Urothelium cell line (cell line): ENCODE measurements at regions not wholly inside any gene's neighbourhood (a gene's known extent, or its start where the extent isn't known, plus 50 kb on each side); places are given as distances from the start of the nearest gene placed in this dataset.

Source experiments
- DNase-seq: peaks from one replicate; pipeline ENCODE4 v3.0.0; 2011; ENCODE audit warnings: low spot score, mixed read lengths
- FAIRE-seq: peaks from 2 replicates; lab custom pipeline; 2011; peaks lifted over from hg19 to GRCh38; lab: Jason Lieb, UNC

DNA sequence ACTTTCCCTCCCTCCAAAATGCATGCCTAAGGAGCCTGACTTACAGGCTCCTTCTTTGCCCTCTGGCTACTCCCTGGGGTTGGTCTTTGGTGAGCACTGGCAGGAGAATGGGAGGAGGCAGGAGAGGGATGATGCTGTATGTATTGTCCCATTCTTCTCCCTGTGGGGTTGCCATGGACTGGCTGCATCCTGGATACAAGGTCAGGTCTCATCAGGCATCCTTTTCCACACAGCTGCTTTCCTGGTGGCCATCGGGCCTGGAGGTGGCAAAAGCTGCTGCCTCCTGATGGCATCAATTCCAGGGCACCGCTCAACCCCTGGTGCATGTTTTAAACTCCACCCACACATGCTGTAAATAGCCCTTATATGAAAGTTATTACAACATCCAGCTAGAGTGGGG lies 257.2 kb downstream of the ETS1 start:
- DNase-seq (no peak), FAIRE-seq (no peak)

GRCh38 chr11:128328955-128329551 lies 258.3 kb downstream of the ETS1 start:
- FAIRE-seq (no peak), DNase-seq (no peak)

DNA sequence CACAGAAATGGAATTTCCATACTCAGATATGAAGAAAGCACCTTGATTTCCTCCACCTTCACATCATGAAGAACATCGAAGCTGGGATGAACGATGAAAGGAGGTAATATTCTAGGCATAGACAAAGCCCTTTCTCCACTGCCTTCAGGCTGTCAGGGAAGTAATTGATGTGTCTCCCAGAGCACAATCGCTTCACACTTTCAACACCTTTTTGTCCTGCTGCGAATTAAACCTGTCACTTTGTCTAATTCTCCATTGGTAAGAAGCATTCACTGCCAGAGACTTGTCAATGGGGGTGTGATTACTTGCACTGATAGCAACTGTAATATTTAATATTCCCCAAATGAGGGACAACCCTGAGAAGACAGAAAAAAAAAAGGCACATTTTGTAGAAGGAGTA lies 260.1 kb downstream of the ETS1 start:
- DNase-seq (no peak), FAIRE-seq (no peak)

DNA sequence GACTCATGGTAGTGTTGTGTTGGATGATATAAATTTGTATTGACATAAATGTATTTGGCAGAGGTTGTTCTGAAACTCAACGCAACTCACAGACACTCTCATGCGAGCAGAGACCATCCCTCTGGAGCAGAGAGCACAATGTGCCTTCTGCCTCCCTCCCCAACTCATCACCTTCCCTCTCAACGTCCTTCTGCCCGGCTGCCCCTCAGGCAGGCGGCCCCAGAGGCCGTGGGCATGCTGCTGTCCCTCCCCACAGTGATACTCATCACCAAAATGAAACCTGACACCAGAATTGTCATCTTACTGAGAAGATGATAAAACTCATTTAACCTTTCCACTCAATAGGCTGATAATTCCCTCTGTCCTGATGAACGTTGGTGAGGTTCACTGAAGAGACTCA lies 260.6 kb downstream of the ETS1 start:
- no peak for DNase-seq
- no peak for FAIRE-seq

DNA sequence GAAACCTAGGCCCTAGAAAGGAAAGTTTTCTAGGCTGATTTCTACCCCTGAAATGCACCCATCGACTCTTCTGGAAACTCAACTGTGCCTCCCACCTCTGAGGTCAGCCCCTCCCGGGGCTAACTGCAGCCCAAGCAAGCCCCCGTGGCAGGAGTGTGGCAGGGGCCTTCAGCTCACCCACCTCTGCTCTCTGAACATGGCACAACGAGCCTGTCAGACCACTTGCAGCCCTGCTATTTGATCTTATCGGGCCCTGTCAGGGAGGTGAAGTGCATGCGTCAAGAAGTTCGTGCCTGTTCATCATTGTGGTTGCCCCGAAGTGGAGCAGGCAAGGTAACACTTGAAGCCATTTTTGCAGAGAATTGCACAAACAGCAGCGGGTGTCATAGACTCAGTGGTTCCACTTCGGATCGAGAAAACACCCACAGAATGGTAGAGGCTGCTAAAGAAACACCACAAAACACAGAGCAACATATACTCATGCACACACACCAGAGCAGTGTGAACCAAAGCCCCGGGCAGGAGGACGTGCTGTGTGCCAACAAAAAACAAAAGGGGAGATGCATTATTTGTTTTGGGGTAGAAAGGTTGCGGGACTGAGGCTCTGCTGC lies 262.7 kb downstream of the ETS1 start:
- DNase-seq = no peak
- FAIRE-seq = no peak

DNA sequence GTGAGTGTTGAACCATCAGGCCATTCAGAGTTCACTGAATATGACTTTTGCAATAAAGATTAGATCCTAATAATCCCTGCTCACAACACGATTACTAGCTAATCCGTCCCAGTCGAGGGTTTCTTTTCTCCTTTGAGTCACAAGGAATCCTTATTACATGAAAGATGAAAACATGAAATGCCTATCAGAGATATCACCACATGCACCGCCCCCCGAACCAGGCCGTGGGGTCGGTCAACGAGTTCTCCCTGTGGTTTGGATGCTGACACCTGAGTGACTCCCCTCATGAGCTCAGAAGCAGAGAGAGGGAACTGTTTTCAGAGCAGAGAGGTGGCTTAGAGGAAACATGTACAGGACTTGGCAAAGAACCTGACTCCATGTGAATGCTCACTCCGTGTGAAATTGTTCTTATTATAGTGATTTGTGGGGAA lies 263.3 kb downstream of the ETS1 start:
- FAIRE-seq = no peak
- no peak for DNase-seq

DNA sequence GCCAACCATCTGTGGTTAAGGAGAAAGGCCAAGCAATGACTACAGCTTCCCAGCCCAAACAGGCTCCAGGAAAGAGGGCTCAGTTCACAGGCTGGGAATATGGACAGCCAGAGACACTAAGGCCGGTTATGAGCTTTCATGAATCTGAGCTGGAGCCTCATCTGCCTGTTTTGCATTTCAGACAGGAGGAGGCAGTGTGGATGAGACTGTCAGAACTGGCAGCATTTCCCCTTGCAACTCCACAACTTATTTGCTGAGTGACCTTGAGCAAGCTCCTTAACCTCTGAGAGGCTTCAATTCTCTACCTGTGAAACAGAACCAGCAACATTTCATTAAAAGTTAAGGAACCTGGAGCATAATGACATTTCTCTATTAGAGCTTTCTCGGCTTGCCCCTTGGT lies 264.0 kb downstream of the ETS1 start:
- no peak for FAIRE-seq
- no peak for DNase-seq

DNA sequence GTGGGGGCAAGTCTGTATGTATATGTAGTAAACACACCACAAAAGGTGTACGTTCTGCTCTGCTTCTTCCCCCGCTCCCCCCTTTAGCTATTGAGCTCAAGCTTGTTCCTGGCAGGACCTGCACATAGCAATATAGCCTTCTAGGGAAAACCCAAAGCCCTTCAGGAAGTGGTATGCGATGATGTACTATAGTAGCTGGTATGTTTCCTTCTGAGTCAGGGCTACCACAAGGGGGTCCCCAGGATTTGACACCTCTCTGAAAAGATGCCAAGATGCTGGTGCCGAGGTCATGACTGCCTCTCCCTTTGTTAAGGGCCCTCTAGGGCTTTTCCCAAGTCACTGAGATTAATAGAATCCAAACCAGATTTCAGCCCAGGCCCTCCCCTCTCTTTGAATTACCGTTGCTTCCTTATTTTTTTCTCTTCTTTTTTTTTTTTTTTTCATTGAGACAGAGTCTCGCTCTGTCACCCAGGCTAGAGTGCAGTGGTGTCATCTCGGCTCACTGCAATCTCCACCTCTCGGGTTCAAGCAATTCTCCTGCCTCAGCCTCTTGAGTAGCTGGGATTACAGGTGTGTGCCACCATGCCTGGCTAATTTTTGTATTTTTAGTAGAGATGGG lies 268.4 kb downstream of the ETS1 start:
- FAIRE-seq (no peak), DNase-seq (no peak)

GRCh38 chr11:128316541-128317227 lies 270.7 kb downstream of the ETS1 start:
- FAIRE-seq (no peak), DNase-seq (no peak)

- no peak for FAIRE-seq
- DNase-seq = no peak
Observed at GRCh38 chr11:128315933-128316332, 271.4 kb downstream of the ETS1 start.

DNA sequence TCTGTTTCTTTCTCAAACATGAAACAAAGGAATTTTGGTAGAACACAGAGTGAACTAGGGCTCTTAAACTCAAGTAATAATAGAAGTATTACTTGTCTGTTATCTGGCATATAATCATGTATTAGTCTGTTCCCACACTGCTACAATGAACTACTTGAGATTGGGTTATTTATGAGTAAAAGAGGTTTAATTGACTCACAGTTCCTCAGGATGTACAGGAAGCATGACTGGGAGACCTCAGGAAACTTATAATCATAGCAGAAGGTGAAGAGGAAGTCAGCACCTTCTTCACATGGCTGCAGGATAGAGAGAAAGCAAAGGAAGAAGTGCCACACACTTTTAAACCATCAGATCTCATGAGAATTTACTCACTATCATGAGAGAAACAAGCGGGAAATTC lies 273.4 kb downstream of the ETS1 start:
- no peak for FAIRE-seq
- no peak for DNase-seq

GRCh38 chr11:128311742-128312719 lies 275.3 kb downstream of the ETS1 start:
- FAIRE-seq = no peak
- no peak for DNase-seq

DNA sequence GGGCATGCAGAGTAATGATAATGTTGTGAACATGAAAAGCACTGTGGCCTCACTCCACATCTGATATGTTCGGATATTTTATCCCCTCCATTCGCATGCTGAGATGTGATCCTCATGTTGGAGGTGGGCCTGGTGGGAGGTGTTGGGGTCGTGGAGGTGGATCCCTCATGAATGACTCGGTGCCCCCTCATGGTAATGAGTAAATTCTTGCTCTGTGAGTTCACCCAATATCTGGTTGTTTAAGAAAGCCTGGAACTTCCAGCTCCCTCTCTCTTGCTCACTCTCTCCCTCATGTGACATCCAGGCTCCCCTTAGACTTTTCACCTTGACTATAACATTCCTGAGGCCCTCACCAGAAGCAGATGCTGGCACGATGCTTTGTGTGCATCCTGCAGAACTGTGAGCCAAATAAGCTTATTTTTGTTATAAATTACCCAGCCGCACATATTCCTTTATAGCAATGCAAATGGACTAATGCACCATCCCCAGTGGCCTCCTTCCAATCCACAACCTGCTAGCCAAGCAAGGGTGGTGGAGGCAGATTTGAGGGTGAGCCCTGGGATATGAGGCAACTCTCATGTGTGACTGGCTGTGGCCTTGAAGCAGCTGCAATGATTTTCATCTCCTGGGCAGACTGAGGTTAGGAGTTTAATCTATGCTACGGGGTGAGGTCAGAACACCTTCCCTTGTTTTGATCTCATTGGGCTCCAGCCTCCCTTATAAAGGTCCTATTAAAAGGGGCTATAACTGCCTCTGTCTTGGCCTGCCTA lies 276.5 kb downstream of the ETS1 start:
- FAIRE-seq = no peak
- DNase-seq = no peak

GRCh38 chr11:128310005-128310404 lies 277.4 kb downstream of the ETS1 start:
- FAIRE-seq (no peak), DNase-seq (no peak)

DNA sequence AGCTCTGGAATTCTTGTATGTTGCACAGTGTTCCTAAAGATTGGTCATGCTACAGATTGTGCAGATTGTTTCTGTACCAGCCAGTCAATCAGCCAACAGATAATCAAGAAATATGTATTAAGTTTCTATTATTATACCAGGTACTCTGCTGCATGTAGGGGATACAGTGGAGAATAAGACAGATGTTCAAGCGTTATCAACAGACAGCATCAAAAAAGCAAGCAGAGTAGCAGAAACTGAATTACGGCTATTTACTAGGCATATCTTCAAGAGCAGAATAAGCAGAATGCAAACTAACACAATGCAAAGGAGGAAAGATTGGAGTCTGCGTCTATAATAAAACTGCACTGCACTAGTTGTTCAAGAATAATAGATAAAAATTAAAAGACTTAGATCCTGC lies 278.6 kb downstream of the ETS1 start:
- no peak for FAIRE-seq
- no peak for DNase-seq

DNA sequence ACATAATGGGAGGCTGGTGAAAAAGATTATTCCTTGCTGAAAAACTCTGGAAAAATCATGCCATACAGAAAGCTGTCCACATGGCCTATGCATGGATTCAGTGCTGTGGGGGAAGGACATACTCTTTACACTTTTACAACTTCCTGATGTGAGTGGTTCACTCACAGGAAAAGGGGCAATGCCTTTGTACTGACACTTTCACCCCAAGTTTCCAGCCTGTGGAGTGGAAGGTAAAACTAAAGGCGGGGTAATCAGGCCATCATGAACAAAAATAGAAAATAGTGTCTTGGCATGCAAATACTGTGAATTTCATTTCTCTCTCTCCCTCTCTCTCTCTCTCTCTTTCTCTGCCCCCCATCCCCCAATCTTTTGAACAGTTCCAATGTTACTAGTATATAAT lies 281.8 kb downstream of the ETS1 start:
- FAIRE-seq (no peak), DNase-seq (no peak)

- no peak for FAIRE-seq
- DNase-seq = no peak
Observed at GRCh38 chr11:128304666-128305485, 282.5 kb downstream of the ETS1 start.

- DNase-seq (no peak), FAIRE-seq (no peak)
Observed at GRCh38 chr11:128304116-128304515, 283.2 kb downstream of the ETS1 start.

- DNase-seq (no peak), FAIRE-seq (no peak)
Observed at GRCh38 chr11:128303383-128303782, 284.0 kb downstream of the ETS1 start.
